ENCODE measurements at regions not wholly inside any gene's neighbourhood (a gene's known extent, or its start where the extent isn't known, plus 50 kb on each side); places are given as distances from the start of the nearest gene placed in this dataset.

- no peak for DNase-seq (ENCODE audit: low read depth, low spot score)
- H3K4me3 ChIP-seq (ENCODE audit: low read depth, low read length), result no peak overlapping the region
- in situ Hi-C loops (cut with HindIII; ENCODE audit: low sequenced_read_pairs), result no loop called here
- TF ChIP-seq, protein P1, sequence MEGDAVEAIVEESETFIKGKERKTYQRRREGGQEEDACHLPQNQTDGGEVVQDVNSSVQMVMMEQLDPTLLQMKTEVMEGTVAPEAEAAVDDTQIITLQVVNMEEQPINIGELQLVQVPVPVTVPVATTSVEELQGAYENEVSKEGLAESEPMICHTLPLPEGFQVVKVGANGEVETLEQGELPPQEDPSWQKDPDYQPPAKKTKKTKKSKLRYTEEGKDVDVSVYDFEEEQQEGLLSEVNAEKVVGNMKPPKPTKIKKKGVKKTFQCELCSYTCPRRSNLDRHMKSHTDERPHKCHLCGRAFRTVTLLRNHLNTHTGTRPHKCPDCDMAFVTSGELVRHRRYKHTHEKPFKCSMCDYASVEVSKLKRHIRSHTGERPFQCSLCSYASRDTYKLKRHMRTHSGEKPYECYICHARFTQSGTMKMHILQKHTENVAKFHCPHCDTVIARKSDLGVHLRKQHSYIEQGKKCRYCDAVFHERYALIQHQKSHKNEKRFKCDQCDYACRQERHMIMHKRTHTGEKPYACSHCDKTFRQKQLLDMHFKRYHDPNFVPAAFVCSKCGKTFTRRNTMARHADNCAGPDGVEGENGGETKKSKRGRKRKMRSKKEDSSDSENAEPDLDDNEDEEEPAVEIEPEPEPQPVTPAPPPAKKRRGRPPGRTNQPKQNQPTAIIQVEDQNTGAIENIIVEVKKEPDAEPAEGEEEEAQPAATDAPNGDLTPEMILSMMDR (IDR thresholded peaks at IDR 0.05; ENCODE audit: low read depth, low read length), result no peak
These were observed 196.8 kb downstream of the RAP2A start for GRCh38 chr13:97630725-97631124.

DNA sequence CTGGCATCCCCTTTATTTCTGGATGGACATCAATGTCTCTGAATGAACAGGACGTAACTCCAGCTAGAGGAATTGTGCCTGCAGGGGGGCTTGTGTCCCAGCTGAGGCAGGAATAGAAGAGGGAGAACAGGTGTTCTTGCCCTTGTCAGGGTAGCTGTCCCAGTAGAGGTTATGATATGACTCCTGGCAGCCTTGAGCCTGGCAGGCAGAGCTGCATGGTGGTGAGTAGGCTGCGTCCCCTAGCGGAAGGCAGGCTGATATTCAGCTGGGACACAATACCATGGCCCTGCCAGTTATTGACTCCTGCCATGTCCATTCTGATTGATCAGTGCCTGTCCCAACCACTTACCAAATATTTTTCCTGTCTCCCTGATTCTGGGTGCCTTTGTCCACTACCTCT is 197.2 kb downstream of the RAP2A start:
- TF ChIP-seq, protein P1 (IDR thresholded peaks at IDR 0.05; ENCODE audit: low read depth, low read length), result no peak
- in situ Hi-C loops (cut with HindIII; ENCODE audit: low sequenced_read_pairs), result no loop called here
- no peak overlapping the region for H3K4me3 ChIP-seq (ENCODE audit: low read depth, low read length)
- no peak for DNase-seq (ENCODE audit: low read depth, low spot score)

DNA sequence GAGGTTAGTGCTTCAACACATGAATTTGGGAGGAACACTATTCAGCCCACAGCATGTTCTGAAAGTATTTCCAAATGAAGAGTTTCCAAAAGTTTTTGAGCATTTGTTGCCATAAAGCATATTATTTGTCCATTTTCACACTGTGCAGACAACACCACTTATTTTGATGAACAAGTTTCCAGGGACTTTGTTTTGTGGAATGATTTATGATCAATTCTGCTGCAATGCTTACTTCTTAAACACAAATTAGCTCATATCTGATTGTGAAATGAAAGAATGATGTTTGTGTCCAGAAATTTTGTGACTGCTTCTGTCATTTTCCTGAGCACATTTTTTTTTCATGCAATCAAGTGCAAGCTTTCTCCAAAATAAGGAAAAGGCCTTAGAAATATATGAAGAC is 205.3 kb downstream of the RAP2A start:
- in situ Hi-C loops (cut with HindIII; ENCODE audit: low sequenced_read_pairs), result no loop called here
- TF ChIP-seq, protein P1 (IDR thresholded peaks at IDR 0.05; ENCODE audit: low read depth, low read length), result no peak
- DNase-seq (ENCODE audit: low read depth, low spot score), result no peak
- H3K4me3 ChIP-seq (ENCODE audit: low read depth, low read length), result no peak overlapping the region

DNA sequence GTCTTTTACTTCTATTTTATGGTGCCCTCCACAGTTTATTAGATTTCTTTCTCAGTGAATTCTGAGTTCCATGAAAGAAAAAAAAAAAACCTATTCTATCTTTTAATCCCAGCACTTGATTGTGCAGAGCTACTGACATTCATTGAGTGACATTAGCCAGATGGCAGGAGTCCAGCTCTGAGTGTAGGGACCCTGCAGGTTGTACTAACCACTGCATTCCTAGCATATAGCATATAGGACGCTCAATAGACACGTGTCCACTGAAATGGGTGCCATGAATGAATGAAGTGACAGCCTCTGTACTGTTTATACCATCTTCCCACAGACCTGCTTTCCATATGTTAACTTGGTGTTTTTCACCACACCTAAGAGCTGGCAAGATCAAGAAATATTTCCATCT is 206.3 kb downstream of the RAP2A start:
- TF ChIP-seq, protein P1 (IDR thresholded peaks at IDR 0.05; ENCODE audit: low read depth, low read length), result no peak
- no peak overlapping the region for H3K4me3 ChIP-seq (ENCODE audit: low read depth, low read length)
- in situ Hi-C loops (cut with HindIII; ENCODE audit: low sequenced_read_pairs), result no loop called here
- DNase-seq (ENCODE audit: low read depth, low spot score), result no peak

- H3K4me3 ChIP-seq (ENCODE audit: low read depth, low read length), result no peak overlapping the region
- in situ Hi-C loops (cut with HindIII; ENCODE audit: low sequenced_read_pairs), result no loop called here
- no peak for DNase-seq (ENCODE audit: low read depth, low spot score)
- TF ChIP-seq, protein P1 (IDR thresholded peaks at IDR 0.05; ENCODE audit: low read depth, low read length), result no peak
These were observed 214.4 kb downstream of the RAP2A start for GRCh38 chr13:97648171-97648880.

- no peak overlapping the region for H3K4me3 ChIP-seq (ENCODE audit: low read depth, low read length)
- no peak for DNase-seq (ENCODE audit: low read depth, low spot score)
- TF ChIP-seq, protein P1 (IDR thresholded peaks at IDR 0.05; ENCODE audit: low read depth, low read length), result no peak
- in situ Hi-C loops (cut with HindIII; ENCODE audit: low sequenced_read_pairs), result no loop called here
These were observed 214.9 kb downstream of the RAP2A start for GRCh38 chr13:97648881-97649224.

All from astrocyte of the spinal cord (primary cell).